ENCODE measurements at regions not wholly inside any gene's neighbourhood (a gene's known extent, or its start where the extent isn't known, plus 50 kb on each side); places are given as distances from the start of the nearest gene placed in this dataset.

- Histone ChIP-seq H3K27me3 (no peaks in the 10 kb centered on the region), H3K9me3 (no peaks in the 10 kb centered on the region), H3K4me1 (peaks cover 0 to 12% of the 10 kb centered on the region in 2 donors), H3K27ac (no peak overlapping the region), H3K36me3 (no peaks in the 10 kb centered on the region), H3K4me3 (no peak overlapping the region)
- TF ChIP-seq CTCF (IDR thresholded peaks at IDR 0.05), result no peak
- no peak for DNase-seq (ENCODE audit: low spot score)
Measured at GRCh38 chr6:165848086-165848426, 185.0 kb upstream of the PDE10A start.

- Histone ChIP-seq H3K27me3 (no peaks in the 10 kb centered on the region), H3K9me3 (no peaks in the 10 kb centered on the region), H3K36me3 (no peaks in the 10 kb centered on the region), H3K4me3 (no peak overlapping the region), H3K27ac (no peak overlapping the region), H3K4me1 (peaks cover 0 to 12% of the 10 kb centered on the region in 2 donors)
- DNase-seq (ENCODE audit: low spot score), result no peak
- no peak for TF ChIP-seq CTCF (IDR thresholded peaks at IDR 0.05)
Measured at GRCh38 chr6:165847407-165848085, 184.5 kb upstream of the PDE10A start.

- Histone ChIP-seq H3K27me3 (no peaks in the 10 kb centered on the region), H3K36me3 (no peaks in the 10 kb centered on the region), H3K27ac (peak overlapping the region in 1 of 2 donors; percentile 5), H3K9me3 (no peaks in the 10 kb centered on the region), H3K4me3 (peak overlapping the region; percentile 8 to 38), H3K4me1 (peaks cover 0 to 12% of the 10 kb centered on the region in 2 donors)
- DNase-seq (ENCODE audit: low spot score), result no peak
- TF ChIP-seq CTCF (IDR thresholded peaks at IDR 0.05), result no peak
Measured at GRCh38 chr6:165846123-165846966, 183.3 kb upstream of the PDE10A start.

GRCh38 chr6:165845493-165845892, 182.5 kb upstream of the PDE10A start:
- H3K4me3 ChIP-seq, result no peak overlapping the region
- no peak for TF ChIP-seq CTCF (IDR thresholded peaks at IDR 0.05)
- no peaks in the 10 kb centered on the region for H3K36me3 ChIP-seq
- H3K27me3 ChIP-seq, result no peaks in the 10 kb centered on the region
- no peaks in the 10 kb centered on the region for H3K9me3 ChIP-seq
- peaks cover 0 to 12% of the 10 kb centered on the region in 2 donors for H3K4me1 ChIP-seq
- H3K27ac ChIP-seq, result no peak overlapping the region
- no peak for DNase-seq (ENCODE audit: low spot score)

GRCh38 chr6:165844801-165845364, 181.8 kb upstream of the PDE10A start:
- H3K36me3 ChIP-seq, result no peaks in the 10 kb centered on the region
- peaks cover 0 to 8% of the 10 kb centered on the region in 2 donors for H3K4me1 ChIP-seq
- H3K27me3 ChIP-seq, result no peaks in the 10 kb centered on the region
- no peak overlapping the region for H3K4me3 ChIP-seq
- no peak overlapping the region for H3K27ac ChIP-seq
- no peaks in the 10 kb centered on the region for H3K9me3 ChIP-seq
- no peak for DNase-seq (ENCODE audit: low spot score)
- TF ChIP-seq CTCF (IDR thresholded peaks at IDR 0.05), result no peak
